SKM-1 (cell line): ENCODE measurements at regions not wholly inside any gene's neighbourhood (a gene's known extent, or its start where the extent isn't known, plus 50 kb on each side); places are given as distances from the start of the nearest gene placed in this dataset.

Source experiments
- DNase-seq: peaks from one replicate; lab custom pipeline; 2025; ENCODE audit not compliant: unreplicated experiment; lab: John Stamatoyannopoulos, UW

DNA sequence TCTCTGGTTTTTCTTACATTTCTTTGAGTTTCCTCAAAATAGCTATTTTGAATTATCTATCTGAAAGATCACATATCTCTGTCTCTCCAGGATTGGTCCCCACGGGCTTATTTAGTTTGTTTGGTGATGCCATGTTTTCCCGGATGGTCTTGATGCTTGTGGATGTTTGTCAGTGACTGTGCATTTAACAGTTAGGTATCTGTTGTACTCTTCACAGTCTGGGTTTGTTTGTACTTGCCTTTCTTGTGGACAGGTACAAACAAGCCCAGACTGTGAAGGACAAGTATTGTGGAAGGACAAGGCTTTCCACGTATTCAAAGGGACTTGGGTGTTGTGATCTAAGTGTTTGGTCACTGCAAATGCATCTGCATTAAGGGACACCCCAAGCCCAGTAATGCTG lies 49.9 kb upstream of the TOP1 start:
- no peak for DNase-seq
